CD4-positive, alpha-beta memory T cell (primary cell): ENCODE measurements at regions not wholly inside any gene's neighbourhood (a gene's known extent, or its start where the extent isn't known, plus 50 kb on each side); places are given as distances from the start of the nearest gene placed in this dataset.
"Not testable (repeated sequence)": the region's sequence is repeated elsewhere in the genome, so short reads cannot be mapped to it uniquely, and the experiment has no call there.

Experiments used
- CTCF ChIA-PET: fragments of 350-600 bp; sonication (Branson Sonifier 250); formaldehyde crosslinking; loops from one replicate; lab custom pipeline; 2021; ENCODE audit warnings: inconsistent platforms; ENCODE audit not compliant: partially characterized antibody; lab: Charles Lee
- POLR2A ChIA-PET: fragments of 350-600 bp; sonication (Branson Sonifier 250); formaldehyde crosslinking; loops from one replicate; lab custom pipeline; 2021; ENCODE audit not compliant: partially characterized antibody; lab: Charles Lee
- DNase-seq, 5 donors: peaks; one replicate each; pipeline versions ENCODE4 v3.0.0 to v3.0.0-alpha.2; 2020 to 2022; ENCODE audit warnings: mixed read lengths in 1 of 5
- H3K27ac ChIP-seq: one replicate; pipeline ENCODE4 v1.7.0; 2013; ENCODE audit warnings: low read depth, low read length
- H3K27me3 ChIP-seq: 2 replicates; pipeline ENCODE4 v1.7.0; 2013; ENCODE audit warnings: mild to moderate bottlenecking, low read length, moderate library complexity; ENCODE audit not compliant: insufficient read depth
- H3K36me3 ChIP-seq: 2 replicates; pipeline ENCODE4 v1.7.0; 2013; ENCODE audit warnings: mild to moderate bottlenecking, low read length, moderate library complexity; ENCODE audit not compliant: insufficient read depth
- H3K4me1 ChIP-seq: 2 replicates; pipeline ENCODE4 v1.7.0; 2013; ENCODE audit warnings: mild to moderate bottlenecking, low read length, moderate library complexity; ENCODE audit not compliant: insufficient read depth
- H3K4me3 ChIP-seq, 2 donors: one replicate each; pipeline ENCODE4 v1.7.0; 2013; ENCODE audit warnings: low read length in 2 of 2, mild to moderate bottlenecking in 1 of 2
- H3K9me3 ChIP-seq, 2 donors: one replicate each; pipeline ENCODE4 v1.7.0; 2013; ENCODE audit warnings: low read length in 2 of 2, control low read depth in 1 of 2; ENCODE audit not compliant: control insufficient read depth in 1 of 2
- H3K27ac Mint-ChIP-seq, 7 donors: one replicate each; pipeline ENCODE4 v1.8.0; 2020 to 2021; ENCODE audit warnings: mixed read lengths in 7 of 7, mild to moderate bottlenecking in 6 of 7, inconsistent platforms in 3 of 7, moderate library complexity in 3 of 7
- H3K27me3 Mint-ChIP-seq, 2 donors: one replicate each; pipeline ENCODE4 v1.8.0; 2020 to 2021; ENCODE audit warnings: mixed read lengths in 2 of 2
- H3K36me3 Mint-ChIP-seq, 2 donors: one replicate each; pipeline ENCODE4 v1.8.0; 2020 to 2021; ENCODE audit warnings: mixed read lengths in 2 of 2, inconsistent platforms in 1 of 2, mild to moderate bottlenecking in 1 of 2
- H3K4me1 Mint-ChIP-seq, 4 donors: one replicate each; pipeline ENCODE4 v1.8.0; 2020 to 2021; ENCODE audit warnings: mixed read lengths in 4 of 4, mild to moderate bottlenecking in 1 of 4
- H3K4me3 Mint-ChIP-seq, 8 donors: one replicate each; pipeline ENCODE4 v1.8.0; 2020 to 2021; ENCODE audit warnings: mixed read lengths in 8 of 8, mild to moderate bottlenecking in 7 of 8, moderate library complexity in 6 of 8, inconsistent platforms in 3 of 8
- H3K9me3 Mint-ChIP-seq, 8 donors: one replicate each; pipeline ENCODE4 v1.8.0; 2020 to 2021; ENCODE audit warnings: mixed read lengths in 8 of 8, mild to moderate bottlenecking in 5 of 8, inconsistent platforms in 3 of 8, moderate library complexity in 1 of 8
- intact Hi-C: fragments of 100-400 bp; cut with micrococcal nuclease; formaldehyde crosslinking; loops from one replicate; pipeline ENCODE4 v1.15.1; 2023

DNA sequence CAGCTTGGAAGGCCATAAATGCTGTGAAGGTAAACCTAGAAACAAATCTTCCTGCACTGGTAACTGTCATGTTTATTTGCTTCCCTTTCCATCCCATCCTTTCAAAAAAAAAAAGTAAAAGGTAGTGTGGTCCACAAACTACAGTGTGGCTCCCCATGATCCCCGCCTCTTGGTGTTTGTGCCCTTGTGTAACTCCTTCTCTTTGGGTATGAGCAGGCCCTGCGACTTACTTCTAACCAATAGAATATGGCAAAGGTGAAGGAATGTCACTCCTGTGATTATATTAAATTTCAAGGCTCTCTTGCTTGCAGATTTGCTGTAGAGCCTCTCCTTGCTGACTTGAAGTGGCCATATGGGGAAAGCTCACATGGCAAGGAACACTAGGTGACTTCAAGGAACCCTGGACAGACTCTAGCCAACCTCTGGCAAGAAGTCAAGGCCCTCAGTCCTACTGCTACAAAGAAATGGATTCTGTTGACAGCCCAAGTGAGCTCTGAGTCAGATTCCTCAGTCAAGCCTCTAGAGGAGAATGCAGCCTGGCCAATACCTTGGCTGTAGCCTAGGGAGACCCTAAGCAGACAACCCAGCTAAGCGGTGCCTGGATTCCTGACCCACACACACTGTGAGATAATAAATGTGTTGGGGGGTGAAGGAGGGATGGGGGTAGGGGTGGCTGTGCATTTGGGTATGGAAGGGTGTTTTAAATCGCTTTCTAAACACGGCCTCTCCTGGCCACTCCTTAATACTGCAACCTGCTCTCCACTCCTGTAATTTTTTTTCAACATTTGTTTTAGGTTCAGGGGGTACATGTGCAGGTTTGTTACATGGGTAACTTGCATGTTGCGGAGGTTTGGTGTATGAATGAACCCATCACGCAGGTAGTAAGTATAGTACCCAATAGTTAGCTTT is 115.0 kb upstream of the NBPF9 start:
- intact Hi-C loops, H3K36me3 Mint-ChIP-seq, H3K27me3 ChIP-seq, H3K4me1 Mint-ChIP-seq, H3K27ac ChIP-seq, H3K4me1 ChIP-seq, H3K36me3 ChIP-seq, H3K4me3 Mint-ChIP-seq, CTCF ChIA-PET, H3K9me3 Mint-ChIP-seq, DNase-seq, H3K27me3 Mint-ChIP-seq, H3K9me3 ChIP-seq, H3K27ac Mint-ChIP-seq, POLR2A ChIA-PET, H3K4me3 ChIP-seq: not testable (repeated sequence)

DNA sequence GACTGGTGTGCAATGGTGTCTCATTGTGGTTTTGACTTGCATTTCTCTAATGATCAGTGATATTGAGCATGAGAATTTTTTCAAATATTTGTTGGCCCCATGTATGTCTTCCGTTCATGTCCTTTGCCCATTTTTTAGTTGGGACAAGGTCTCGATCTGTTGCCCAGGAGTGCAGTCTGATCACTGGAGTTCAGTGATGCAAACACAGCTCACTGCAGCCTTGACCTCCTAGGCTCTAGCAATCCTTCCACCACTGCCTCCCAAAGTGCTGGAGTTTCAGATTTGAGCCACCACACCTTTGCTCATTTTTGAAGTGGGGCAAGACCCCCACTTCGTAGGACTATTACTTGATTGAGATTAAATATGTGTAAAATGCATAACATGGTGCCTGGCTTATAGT is 116.2 kb upstream of the NBPF9 start:
- H3K9me3 Mint-ChIP-seq, POLR2A ChIA-PET, H3K36me3 ChIP-seq, CTCF ChIA-PET, H3K4me3 ChIP-seq, DNase-seq, H3K27me3 Mint-ChIP-seq, H3K27ac Mint-ChIP-seq, H3K4me1 ChIP-seq, H3K4me1 Mint-ChIP-seq, intact Hi-C loops, H3K4me3 Mint-ChIP-seq, H3K27me3 ChIP-seq, H3K9me3 ChIP-seq, H3K27ac ChIP-seq, H3K36me3 Mint-ChIP-seq: not testable (repeated sequence)

DNA sequence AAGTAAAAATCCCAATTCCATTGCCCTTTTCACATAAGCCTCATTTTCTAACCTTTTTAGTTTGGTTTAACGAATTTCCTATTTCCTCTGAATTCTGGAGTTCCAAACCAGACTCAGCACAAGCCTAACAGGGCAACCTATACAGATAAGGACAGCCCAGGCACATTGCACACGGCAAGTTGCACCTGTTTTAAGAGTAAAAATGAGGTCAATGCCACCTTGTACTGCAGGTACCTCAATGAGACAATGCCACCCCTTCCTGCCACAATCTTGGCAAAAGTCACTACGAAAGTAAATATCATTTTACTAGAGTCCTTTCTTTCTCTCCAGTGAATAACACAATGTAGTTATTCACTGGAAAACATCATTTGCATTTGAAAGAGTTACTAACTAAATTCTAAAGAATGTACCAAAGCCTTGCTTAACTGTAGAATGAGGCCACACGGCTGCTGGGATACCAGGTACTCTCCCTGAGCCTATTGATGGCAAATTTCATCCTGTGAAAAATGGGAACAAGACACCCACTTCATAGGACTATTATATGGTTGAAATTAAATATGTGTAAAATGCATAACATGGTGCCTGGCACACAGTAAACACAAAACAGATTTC is 117.2 kb upstream of the NBPF9 start:
- H3K4me1 ChIP-seq, H3K9me3 Mint-ChIP-seq, H3K27ac ChIP-seq, H3K4me3 Mint-ChIP-seq, intact Hi-C loops, H3K4me1 Mint-ChIP-seq, H3K27ac Mint-ChIP-seq, H3K9me3 ChIP-seq, H3K27me3 ChIP-seq, H3K36me3 Mint-ChIP-seq, DNase-seq, H3K4me3 ChIP-seq, H3K27me3 Mint-ChIP-seq, CTCF ChIA-PET, POLR2A ChIA-PET, H3K36me3 ChIP-seq: not testable (repeated sequence)

DNA sequence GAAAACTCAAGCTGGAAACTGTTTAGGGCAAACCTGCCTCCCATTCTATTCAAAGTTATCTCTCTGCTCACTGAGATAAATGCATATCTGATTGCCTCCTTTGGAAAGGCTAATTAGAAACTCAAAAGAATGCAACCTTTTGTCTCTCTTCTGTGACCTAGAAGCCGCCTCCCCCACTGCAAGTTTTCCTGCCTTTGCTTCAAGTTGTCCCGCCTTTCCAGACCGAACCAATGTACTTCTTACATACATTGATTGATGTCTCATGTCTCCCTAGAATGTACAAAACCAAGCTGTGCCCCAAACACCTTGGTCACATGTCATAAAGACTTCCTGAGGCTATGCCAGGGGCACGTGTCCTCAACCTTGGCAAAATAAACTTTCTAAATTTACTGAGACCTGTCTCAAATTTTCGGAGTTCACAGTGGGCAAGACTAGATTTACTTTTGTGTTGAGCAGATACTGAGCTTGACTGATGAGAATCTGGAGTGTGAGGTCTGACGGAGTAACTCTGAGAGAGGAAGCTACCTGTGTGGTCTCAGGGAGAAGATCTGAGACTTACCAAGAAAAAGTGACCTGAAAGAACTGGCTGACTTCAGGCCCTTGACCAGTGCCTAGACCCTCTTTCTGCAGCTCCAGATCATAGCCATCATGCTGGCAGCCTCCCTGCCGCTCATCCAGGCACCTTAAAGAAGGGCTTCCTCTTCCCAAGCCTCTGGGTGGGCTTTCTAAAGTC is 124.7 kb upstream of the NBPF9 start:
- H3K4me3 ChIP-seq, H3K9me3 Mint-ChIP-seq, H3K9me3 ChIP-seq, DNase-seq, H3K27ac ChIP-seq, H3K36me3 Mint-ChIP-seq, H3K36me3 ChIP-seq, CTCF ChIA-PET, intact Hi-C loops, H3K4me1 Mint-ChIP-seq, POLR2A ChIA-PET, H3K27me3 ChIP-seq, H3K4me3 Mint-ChIP-seq, H3K27me3 Mint-ChIP-seq, H3K4me1 ChIP-seq: not testable (repeated sequence)
- peak overlapping the region in 1 of 7 donors; percentile 64 for H3K27ac Mint-ChIP-seq

DNA sequence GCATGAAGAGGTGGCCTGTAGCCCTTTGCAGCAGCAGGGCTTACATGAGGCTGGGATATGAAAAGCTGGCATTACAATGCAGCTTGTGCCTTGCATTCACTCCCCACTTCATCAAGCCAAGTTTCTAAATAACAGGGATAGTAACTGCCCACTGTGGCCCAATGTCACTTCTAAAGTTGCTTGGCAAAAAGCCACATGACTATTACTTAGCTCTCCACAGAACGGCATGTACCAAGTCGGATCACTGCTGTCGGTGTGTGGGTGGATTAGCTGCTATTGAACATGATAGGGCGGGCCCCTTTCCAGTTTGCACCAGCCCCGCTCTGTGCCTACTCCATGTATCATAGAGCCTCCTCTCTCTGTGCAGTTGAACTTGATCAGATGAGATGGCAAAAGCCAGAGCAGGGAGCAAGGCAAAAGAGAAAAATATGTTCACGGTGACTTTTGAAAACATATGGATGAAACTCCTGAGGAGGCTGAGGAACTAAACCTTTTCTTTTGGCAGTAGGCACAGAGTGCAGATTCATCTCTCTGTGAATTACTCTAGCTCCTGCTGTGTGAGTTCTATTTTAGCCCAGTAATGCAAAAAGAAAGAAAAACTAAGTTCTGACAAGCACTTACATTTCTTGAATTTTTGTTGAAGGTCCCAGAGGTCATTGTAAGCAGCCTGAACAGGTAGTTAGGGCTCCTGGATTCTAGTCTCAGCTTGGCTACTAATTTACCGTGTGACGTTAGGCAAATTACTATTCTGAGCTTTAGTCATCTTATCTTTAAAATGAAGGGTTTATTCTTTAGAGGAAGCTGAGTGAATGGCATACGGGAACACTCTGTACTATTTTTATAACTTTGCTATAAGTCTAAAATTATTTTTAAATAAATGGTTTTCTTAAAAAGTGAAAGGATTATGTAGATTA is 125.6 kb upstream of the NBPF9 start:
- H3K27me3 ChIP-seq, H3K9me3 ChIP-seq, H3K27ac Mint-ChIP-seq, H3K4me3 ChIP-seq, H3K27me3 Mint-ChIP-seq, H3K4me3 Mint-ChIP-seq, intact Hi-C loops, DNase-seq, H3K36me3 Mint-ChIP-seq, POLR2A ChIA-PET, H3K9me3 Mint-ChIP-seq, H3K4me1 ChIP-seq, H3K36me3 ChIP-seq, H3K27ac ChIP-seq, CTCF ChIA-PET, H3K4me1 Mint-ChIP-seq: not testable (repeated sequence)

DNA sequence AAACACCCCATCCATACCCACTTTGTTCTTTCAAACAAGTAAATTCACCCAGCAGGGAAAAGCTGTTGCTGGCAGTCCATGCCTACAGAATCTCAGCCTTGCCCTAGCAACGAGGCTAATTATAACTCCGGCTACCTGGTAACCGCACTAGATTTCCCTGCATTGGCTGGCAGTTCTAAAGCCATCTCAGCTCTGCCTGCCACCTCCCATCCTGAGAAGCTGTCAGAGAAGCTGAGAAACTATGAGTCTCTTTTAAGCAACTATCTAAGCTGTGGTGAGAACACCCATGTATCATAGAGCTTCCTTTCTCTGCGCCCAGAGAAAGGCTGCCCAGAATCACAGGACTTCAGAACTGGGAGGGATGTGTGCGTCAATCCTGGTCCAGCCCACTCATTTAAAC is 126.5 kb upstream of the NBPF9 start:
- POLR2A ChIA-PET, H3K27ac Mint-ChIP-seq, H3K27me3 Mint-ChIP-seq, H3K4me3 Mint-ChIP-seq, H3K36me3 ChIP-seq, CTCF ChIA-PET, H3K27ac ChIP-seq, intact Hi-C loops, DNase-seq, H3K4me1 Mint-ChIP-seq, H3K9me3 Mint-ChIP-seq, H3K4me1 ChIP-seq, H3K27me3 ChIP-seq, H3K9me3 ChIP-seq, H3K4me3 ChIP-seq, H3K36me3 Mint-ChIP-seq: not testable (repeated sequence)
